GM21381 (cell line): ENCODE measurements at regions not wholly inside any gene's neighbourhood (a gene's known extent, or its start where the extent isn't known, plus 50 kb on each side); places are given as distances from the start of the nearest gene placed in this dataset.

Experiments
- ATAC-seq: cut with Tn5 transposase; IDR thresholded peaks from one replicate; pipeline ENCODE4 v1.9.1; 2021; ENCODE audit warnings: mild to moderate bottlenecking, moderate library complexity; ENCODE audit not compliant: unreplicated experiment

GRCh38 chr15:66848116-66848515, 146.1 kb downstream of the SMAD6 start:
- no peak for ATAC-seq

- ATAC-seq: no peak
These were observed 146.8 kb downstream of the SMAD6 start for GRCh38 chr15:66848686-66849392.

GRCh38 chr15:66849393-66849745, 147.3 kb downstream of the SMAD6 start:
- no peak for ATAC-seq

- ATAC-seq: no peak
These were observed 147.7 kb downstream of the SMAD6 start for GRCh38 chr15:66849746-66850077.

- ATAC-seq: no peak
These were observed 148.3 kb downstream of the SMAD6 start for GRCh38 chr15:66850078-66850991.

GRCh38 chr15:66850996-66851310, 148.9 kb downstream of the SMAD6 start:
- no peak for ATAC-seq

GRCh38 chr15:66851311-66852063, 149.5 kb downstream of the SMAD6 start:
- ATAC-seq: peak; percentile 74

- ATAC-seq: no peak
These were observed 150.2 kb downstream of the SMAD6 start for GRCh38 chr15:66852064-66852905.

GRCh38 chr15:66854012-66854965, 152.3 kb downstream of the SMAD6 start:
- no peak for ATAC-seq

- ATAC-seq: no peak
These were observed 153.0 kb downstream of the SMAD6 start for GRCh38 chr15:66855041-66855440.

GRCh38 chr15:66857694-66858093, 155.7 kb downstream of the SMAD6 start:
- ATAC-seq: no peak

GRCh38 chr15:66858423-66859207, 156.6 kb downstream of the SMAD6 start:
- ATAC-seq: no peak

- ATAC-seq: no peak
These were observed 157.7 kb downstream of the SMAD6 start for GRCh38 chr15:66859688-66860253.

- ATAC-seq: no peak
These were observed 158.8 kb downstream of the SMAD6 start for GRCh38 chr15:66860844-66861243.

- no peak for ATAC-seq
These were observed 160.3 kb downstream of the SMAD6 start for GRCh38 chr15:66862111-66862939.

GRCh38 chr15:66862940-66863335, 160.9 kb downstream of the SMAD6 start:
- peak; percentile 46 for ATAC-seq

- no peak for ATAC-seq
These were observed 161.5 kb downstream of the SMAD6 start for GRCh38 chr15:66863390-66864085.
